ENCODE measurements at regions not wholly inside any gene's neighbourhood (a gene's known extent, or its start where the extent isn't known, plus 50 kb on each side); places are given as distances from the start of the nearest gene placed in this dataset.
"Not testable (repeated sequence)": the region's sequence is repeated elsewhere in the genome, so short reads cannot be mapped to it uniquely, and the experiment has no call there.

DNA sequence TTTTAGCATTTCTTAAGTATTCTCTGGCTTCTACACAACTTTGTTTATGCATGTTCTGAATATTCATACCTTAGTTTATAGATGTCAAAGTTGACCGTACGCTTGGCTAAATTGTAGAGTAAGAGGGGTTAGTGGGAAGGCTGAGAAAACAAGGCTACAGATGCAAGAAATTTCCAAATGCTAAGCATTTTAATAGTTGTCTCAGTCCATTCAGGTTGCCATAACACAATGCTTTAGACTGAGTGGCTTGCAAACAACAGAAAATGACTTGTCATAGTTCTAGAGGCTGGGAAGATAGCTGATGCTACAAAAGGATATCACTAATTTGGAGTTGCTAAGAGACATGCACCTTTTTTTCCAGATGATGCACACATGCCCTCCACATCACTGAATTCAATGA, 53.0 kb upstream of the C1QTNF3 start:
- not testable (repeated sequence) for DNase-seq

DNA sequence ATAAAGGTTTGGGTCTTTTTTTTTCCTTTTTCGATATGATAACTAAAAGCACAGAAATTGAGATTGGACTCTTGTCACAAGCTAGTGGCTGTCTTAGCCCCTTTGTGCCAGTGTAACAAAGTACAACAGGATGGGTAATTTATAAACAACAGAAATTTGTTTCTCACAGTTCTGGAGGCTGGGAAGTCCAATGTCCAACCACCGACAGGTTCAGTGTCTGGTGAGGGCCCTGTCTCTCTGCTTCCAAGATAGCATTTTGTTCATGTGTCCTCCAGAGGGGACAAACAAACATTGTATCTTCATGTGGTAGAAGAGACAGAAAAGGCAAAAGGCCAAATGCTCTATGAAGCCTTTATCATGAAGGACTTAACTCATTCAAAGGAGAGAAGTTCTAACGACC, 56.9 kb upstream of the C1QTNF3 start:
- not testable (repeated sequence) for DNase-seq

DNA sequence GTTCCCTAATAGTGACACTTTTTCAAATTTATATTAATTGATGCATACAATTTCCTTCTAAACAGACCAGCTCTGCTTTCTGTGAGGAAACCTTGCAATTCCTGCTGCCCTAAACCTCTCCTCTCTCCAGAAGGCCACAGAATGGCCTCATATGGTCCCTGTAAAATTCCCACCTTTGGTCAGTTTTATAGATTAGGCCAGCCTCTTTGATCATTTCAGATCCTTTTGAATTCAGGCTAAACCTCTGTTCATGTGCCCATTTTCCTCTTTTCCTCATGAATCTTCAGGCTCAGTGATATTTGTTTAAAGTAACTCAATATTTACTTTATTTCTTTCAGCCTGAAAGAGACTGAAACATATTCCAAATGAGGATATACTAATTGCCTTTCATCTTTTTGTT, 58.6 kb upstream of the C1QTNF3 start:
- not testable (repeated sequence) for DNase-seq

DNA sequence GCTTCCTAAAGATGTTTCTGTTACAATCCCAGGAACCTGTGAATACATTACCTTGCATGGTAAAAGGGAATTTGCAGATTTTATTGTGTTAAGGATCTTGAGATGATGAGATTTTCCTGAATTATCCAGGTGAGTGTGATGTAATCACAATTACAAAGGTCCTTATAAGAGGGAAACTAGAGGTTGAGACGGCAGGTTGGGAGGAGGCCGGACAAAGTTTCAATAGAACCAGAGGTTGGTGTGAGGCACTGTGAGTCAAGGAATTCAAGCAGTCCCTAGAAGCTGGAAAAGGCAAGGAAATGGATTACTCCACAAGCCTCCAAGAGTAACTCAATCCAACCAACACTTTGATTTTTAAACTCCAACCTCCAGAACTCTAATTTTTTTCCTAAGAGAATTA, 65.9 kb upstream of the C1QTNF3 start:
- DNase-seq: not testable (repeated sequence)

DNA sequence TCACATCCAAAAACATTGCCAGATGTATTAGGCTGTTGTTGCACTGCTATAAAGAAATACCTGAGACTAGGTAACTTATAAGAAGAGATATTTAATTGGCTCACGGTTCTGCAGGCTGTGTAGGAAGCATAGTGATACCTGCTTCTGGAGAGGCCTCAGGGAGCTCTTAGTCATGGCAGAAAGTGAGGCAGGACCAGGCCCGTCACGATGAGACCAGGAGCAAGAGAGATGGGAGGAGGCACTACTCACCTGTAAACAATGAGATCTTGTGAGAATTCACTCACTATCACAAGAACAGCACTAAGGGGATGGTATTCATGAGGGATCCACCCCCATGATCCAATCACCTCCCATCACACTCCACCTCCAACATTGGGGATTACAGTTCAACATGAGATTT, 81.3 kb upstream of the C1QTNF3 start:
- not testable (repeated sequence) for DNase-seq

DNA sequence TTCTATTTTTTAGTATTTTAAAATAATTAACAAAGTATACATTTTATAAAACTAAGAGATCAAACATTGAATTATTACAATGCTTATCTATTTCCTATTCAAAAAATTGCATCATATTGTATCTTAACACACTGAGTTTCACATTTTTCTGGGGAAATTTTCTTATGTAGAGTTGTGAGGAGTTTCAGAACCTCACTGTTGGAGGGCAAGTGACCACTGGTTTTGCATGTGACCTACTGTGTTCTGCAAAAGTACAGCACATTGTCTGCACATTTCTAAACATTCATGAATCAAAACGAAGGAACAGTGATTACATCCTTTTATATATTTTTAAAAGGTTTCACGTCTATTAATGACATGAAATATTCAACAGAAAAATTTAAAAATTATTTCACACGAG, 82.3 kb upstream of the C1QTNF3 start:
- not testable (repeated sequence) for DNase-seq

DNA sequence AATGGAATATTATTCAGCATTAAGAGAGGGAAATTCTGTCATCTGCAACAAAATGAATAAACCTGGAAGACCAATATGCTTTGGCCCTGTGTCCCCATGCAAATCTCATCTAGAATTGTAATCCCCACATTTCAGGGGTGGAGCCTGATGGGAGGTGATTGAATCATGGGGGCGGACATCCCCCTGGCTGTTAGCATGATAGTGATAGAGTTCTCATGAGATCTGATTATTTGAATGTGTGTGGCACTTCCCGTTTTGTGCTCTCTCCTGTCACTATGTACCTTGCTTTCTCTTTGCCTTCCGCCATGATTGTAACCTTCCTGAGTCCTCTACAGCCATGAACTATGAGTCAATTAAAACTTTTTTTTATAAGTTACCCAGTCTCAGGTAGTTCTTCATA, 83.7 kb upstream of the C1QTNF3 start:
- not testable (repeated sequence) for DNase-seq

DNA sequence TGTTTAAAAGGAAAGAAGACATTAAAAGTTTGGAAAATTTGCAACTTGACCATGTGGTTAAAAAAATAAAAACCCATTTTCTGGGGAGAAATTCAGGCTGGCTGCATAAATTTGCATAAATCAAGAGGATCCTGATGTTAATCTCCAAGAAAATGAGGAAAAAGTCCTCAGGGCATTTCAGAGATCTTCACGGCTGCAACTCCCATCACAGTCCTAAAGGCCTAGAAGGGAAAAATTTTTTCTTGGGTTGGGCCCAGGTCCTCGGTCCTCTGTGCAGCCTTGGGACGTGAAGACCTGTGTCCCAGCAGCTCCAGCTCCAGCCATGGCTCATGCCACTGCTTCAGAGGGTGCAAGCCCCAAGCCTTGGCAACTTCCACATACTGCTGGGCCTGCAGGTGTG, 84.8 kb upstream of the C1QTNF3 start:
- DNase-seq: not testable (repeated sequence)

DNA sequence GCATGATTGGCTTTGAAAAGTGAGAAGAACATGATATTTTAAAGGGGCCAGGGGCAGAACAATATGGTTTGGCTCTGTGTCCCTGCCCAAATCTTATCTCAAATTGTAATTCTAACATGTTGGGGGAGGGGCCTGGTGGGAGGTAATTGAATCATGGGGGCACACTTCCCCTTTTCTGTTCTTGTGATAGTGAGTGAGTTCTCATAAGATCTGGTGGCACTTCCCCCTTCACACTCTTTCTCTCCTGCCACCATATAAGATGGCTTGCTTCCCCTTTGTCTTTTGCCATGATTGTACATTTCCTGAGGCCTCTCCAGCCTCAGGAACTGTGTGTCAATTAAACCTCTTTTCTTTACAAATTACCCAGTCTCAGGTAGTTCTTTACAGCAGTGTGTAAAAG, 85.9 kb upstream of the C1QTNF3 start:
- not testable (repeated sequence) for DNase-seq

DNA sequence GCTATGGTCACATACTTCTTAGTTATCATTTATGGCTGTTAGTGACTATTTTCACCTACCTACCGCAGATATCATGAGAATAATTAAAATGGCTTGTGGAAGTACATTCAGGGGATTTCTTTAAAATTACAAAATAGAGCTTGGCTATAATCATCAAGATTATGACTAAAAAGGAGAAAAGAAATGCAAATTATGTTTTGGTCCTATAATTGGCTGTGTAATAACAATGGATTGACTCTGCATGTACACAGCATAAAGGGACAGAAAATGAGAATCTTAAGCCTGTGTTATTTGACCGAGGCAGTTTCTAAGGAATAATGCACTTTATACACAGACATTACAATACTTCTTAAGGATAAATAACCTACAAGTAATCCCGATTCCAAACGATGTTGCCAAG, 112.0 kb upstream of the C1QTNF3 start:
- not testable (repeated sequence) for DNase-seq

DNA sequence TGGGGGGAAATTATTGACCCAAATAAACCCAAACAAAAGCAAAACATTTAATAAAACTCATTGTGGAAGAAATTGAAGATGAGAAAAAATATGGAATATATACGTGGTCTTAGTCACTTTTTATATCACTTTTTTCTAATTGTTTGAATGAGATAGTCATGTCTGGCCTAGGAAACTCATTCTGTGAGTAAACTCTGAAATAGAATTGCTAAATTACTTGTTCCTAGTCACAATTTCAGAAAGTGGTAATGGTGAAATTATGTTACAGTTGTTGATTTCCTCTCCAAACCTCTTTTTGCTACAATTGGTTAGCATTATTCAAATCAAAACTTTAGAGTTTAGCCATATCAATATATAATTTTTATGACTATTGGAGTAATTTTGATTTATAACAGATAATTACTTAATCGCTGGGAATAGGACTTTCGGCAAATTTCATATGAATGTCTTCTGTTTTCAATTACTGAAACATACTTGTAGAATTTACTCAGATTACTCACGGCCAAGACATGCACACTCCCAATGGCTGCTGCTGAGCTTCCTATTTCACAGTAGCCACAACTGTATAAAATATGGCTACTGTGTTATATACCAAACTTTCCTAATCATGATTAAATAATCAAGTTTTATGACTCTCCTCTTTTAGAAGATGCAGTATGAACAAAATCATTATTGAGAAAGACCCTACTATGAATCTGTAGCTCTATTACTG, 113.8 kb upstream of the C1QTNF3 start:
- DNase-seq: not testable (repeated sequence)

DNA sequence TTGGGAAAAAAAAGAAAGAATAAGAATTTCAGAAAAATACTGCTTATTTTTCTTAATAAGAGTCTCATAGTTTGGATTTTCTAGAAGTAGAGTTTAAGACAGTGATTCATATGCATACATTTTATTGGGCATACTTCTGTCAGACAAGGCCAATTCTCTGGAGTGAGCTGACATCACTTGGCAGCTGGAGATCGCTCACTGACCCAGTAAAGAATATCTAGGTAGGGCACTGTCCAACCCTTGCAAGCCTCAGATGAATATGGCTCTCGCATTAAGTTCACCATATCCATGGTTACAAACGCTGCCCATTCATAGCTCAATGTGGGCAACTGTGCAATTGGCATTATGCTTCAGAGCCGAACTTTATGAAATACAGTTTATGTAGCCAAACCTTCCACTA, 117.9 kb upstream of the C1QTNF3 start:
- not testable (repeated sequence) for DNase-seq

DNA sequence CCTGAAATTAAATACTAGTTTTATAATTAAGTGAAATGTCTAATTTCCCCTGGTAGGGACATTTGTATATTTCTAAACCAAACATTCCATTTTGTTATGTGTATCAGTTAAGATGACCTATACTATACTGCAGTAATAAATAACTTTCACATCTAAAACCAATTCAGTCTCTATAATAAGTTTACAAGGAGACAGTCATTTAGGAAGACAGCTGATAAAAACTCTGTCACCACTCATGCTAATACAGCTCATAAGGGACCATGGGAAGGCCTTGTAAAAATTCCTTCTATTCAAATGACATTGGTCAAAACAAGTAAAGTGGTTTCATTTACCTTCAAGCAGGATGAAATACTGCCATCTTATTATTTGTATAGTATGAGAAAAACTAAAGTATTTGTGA, 128.4 kb upstream of the C1QTNF3 start:
- DNase-seq: not testable (repeated sequence)

DNA sequence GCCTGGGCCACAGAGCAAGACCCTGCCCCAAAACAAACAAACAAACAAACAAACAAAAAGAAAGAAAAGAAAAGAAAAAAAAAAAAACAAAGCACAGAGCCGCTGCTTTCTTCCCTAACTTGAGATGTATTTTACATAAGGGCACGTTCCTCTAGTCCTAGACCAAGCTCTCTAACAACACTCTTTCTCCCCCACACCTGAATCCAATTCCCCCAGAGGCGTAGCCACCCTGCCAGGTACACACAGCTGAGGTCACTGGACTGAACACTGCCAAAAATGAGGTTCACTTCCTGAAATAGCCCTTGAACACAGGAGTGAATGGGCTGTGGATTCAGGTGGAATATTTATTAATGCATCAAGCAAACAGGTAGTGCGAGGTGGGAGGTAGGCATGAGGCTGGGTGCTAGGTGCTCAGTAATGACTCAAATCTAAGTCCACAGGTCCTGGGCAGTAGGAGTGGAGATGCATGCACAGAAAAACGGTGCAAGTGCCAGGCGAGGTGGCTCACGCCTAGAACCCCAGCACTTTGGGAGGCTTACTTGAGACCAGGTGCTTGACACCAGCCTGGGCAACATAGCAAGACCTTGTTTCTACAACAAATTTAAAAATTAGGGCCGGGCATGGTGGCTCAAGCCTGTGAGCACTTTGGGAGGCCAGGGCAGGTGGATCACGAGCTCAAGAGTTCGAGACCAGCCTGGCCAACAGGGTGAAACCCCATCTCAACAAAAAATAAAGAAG, 136.6 kb upstream of the C1QTNF3 start:
- DNase-seq: not testable (repeated sequence)

DNA sequence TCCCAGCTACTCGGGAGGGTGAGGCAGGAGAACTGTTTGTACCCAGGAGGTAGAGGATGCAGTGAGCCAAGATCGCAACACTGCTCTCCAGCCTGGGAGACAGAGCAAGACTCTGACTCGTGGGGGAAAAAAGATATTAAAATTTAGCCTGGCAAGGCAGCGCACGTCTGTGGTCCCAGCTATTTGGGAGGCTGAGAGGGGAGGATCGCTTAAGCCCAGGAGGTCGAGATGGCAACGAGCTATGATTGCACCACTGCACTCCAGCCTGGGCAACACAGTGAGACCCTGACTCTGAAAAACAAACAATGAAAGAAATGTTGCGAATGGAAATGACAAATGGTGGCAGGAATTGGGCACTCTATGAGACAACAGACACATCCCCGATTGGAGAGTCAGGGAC, 137.2 kb upstream of the C1QTNF3 start:
- not testable (repeated sequence) for DNase-seq

DNA sequence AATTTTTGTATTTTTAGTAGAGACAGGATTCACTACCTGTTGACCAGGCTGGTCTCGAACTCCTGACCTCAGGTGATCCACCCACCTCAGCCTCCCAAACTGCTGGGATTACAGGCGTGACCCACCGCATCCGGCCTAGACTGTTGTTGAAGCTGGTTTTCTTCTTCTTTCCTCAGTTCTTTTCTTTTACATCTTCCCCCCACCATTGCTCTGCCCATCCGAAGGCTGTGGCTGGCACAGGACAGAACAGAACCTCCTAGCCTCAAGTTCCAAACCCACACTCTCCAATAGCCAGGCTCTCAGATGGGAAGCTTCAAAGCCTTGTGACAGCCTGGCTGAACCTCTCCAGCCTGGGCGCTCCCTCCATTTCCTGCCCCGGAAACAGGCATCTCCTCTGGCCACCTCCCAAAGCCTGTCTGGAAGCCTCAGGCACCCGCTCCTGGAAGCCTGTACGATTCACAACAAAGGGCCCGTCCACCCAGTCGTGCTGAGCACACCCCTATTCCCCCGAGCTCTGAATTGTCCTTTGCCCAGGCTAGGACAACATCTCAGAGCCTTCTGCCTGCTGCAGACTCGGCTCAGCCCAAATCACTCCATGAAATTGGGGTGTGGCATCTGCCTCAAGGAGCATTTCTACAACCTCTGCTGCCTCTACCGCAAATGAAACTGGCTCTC, 138.1 kb upstream of the C1QTNF3 start:
- not testable (repeated sequence) for DNase-seq

DNA sequence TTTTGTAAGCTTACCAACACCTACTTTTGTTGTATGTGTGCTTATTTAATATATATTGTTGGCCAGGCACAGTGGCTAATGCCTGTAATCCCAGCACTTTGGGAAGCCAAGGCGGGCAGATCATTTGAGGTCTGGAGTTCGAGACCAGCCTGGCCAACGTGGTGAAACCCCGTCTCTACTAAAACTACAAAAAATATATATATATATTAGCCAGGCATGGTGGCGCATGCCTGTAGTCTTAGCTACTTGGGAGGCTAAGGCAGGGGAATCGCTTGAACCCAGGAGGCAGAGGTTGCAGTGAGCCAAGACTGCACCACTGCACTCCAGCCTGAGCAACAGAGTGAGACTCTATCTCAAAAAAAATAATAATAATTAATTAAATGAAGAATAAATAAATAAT, 142.0 kb upstream of the C1QTNF3 start:
- DNase-seq: not testable (repeated sequence)

DNA sequence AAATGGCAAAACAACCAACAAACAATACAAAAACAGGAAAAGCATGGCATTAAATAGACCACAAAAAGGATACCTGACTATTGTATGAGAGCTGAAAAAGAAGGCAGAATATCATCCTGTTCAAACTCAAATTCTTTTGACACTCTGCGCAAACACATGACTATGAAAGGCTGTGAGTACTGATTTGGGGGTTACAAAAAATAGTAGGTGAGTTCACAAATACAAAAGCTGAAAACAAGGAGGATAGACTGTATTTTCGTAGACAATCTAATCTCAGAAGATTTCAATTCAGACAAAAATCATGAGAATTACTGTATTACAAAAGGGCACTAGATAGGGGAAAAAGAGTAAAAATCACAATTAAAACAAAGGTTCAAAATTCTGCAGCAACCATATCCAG, 142.6 kb upstream of the C1QTNF3 start:
- not testable (repeated sequence) for DNase-seq

DNA sequence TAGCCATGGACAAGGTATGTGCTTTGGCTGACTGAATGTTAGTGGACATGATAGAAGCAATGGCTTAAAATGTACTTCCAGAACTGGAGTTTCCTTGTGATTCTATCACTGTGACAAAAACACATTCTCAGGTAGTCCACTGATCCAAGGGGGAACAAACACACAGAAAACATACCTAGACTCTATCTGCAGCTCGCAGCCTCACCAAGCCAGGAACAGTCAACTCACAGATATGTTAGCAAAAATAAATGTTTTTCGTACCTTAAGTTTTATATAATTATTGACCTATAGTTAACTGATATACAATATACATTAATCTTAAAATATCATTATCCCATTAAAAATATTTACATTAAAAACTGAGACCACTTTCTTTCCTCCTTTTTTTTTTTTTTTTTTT, 143.1 kb upstream of the C1QTNF3 start:
- DNase-seq: not testable (repeated sequence)

DNA sequence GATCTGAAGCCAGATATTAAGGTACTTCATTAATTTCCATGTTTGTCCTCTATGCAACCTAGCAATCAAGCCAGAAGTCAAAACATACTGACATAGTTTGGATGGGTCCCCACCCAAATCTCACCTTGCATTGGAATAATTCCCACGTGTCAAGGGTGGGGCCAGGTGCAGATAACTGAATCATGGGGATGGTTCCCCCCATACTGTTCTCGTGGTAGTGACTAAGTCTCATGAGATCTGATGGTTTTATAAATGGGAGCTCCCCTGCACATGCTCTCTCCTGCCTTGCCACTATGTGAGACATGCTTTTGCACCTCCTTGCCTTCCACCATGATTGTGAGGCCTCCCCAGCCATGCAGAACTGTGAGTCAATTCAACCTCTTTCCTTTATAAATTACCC, 143.9 kb upstream of the C1QTNF3 start:
- DNase-seq: not testable (repeated sequence)

DNA sequence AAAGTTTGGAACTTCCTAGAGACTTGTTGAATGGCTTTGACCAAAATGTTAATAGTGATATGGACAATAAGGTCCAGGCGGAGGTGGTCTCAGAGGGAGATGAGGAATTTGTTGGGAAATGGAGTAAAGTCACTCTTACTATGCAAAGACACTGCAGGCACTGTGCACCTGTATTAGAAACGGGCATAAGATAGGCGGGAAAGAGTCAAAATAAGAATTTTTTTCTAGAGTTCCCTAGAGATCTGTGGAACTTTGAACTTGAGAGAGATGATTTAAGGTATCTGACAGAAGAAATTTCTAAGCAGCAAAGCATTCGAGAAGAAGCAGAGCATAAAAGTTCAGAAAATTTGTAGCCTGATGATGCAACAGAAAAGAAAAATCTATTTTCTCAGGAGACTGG, 144.4 kb upstream of the C1QTNF3 start:
- not testable (repeated sequence) for DNase-seq

DNA sequence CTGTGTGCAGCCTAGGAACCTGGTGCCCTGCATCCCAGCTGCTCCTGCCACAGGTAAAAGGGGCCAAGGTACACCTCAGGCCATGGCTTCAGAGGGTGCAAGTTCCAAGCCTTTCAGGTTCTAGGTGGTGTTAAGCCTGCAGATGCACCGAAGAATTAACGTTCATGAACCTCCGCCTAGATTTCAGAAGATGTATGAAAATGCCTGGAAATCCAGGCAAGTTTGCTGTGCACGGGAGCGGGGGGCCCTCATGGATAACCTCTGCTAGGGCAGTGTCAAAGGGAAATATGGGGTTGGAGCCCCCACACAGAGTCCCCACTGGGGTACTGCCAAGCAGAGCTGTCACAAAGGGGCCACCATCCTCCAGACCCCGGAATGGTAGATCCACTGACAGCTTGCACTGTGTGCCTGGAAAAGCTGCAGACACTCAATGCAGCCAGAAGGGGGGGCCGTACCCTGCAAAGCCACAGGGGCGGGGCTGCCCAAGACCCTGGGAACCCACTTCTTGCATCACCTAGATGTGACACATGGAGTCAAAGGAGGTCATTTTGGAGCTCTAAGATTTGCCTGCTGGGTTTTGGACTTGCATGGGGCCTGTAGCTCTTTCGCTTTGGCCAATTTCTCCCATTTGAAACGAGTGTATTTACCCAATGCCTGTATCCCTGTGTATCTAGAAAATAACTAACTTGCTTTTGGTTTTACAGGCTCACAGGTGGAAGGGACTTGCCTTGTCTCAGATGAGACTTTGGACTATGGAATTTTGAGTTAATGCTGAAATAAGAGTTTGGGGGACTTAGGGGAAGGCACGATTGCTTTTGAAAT, 145.2 kb upstream of the C1QTNF3 start:
- peak; percentile 45 for DNase-seq

DNA sequence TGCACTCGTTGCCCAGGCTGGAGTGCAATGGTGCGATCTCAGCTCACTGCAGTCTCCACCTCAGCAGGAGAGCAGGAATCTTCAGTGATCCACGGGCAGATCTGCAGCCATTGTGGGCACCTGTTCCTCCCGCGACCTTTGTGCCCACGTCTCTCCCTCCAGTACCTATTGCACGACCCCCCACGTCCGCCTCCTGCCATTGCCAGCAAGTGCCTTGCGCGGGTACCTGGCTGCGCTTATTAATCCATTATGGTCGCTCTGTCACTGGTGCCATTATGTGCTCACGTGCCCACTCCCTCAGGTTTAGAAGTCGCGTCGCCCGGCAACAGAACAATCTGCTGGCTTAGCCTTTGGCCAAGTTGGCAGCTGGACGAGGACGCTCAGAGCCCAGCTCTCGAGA, 146.2 kb upstream of the C1QTNF3 start:
- not testable (repeated sequence) for DNase-seq

Data from RPMI8226 (cell line).